ENCODE measurements at regions not wholly inside any gene's neighbourhood (a gene's known extent, or its start where the extent isn't known, plus 50 kb on each side); places are given as distances from the start of the nearest gene placed in this dataset.

- no peak overlapping the region for H3K4me3 ChIP-seq (ENCODE audit: extremely low read depth in 1 of 4, insufficient read depth in 2 of 4, low read depth in 3 of 4, low read length in 4 of 4)
- H3K36me3 ChIP-seq (ENCODE audit: control insufficient read depth in 2 of 4, insufficient read depth in 4 of 4, low read length in 3 of 4): no peaks in the 10 kb centered on the region
- no peak overlapping the region for H2AFZ ChIP-seq (ENCODE audit: low read length)
- no peak overlapping the region for H3K9ac ChIP-seq (replicated peaks in 1 of 4; ENCODE audit: extremely low read depth in 1 of 4, low read depth in 3 of 4, low read length in 3 of 4)
- CTCF ChIA-PET (ENCODE audit: partially characterized antibody): no interaction called here
- H3K9me3 ChIP-seq (ENCODE audit: insufficient read depth in 2 of 2, low read depth in 1 of 2, low read length in 1 of 2): no peaks in the 10 kb centered on the region
- H4K91ac ChIP-seq (replicated peaks; ENCODE audit: insufficient read length, low read length): no peak overlapping the region
- H3K56ac ChIP-seq (replicated peaks; ENCODE audit: insufficient read length, low read depth, low read length): no peak overlapping the region
- no peak overlapping the region for H2BK20ac ChIP-seq (ENCODE audit: low read length)
- no peaks in the 10 kb centered on the region for H3K79me1 ChIP-seq (ENCODE audit: low read depth, low read length)
- no peak overlapping the region for H2BK120ac ChIP-seq (replicated peaks; ENCODE audit: low read depth, low read length)
- DNase-seq (ENCODE audit: low read depth in 1 of 2, low spot score in 2 of 2): no peak
- H3K14ac ChIP-seq (ENCODE audit: insufficient read length): no peak overlapping the region
- H3K4me1 ChIP-seq (replicated peaks in 1 of 4; ENCODE audit: control insufficient read depth in 3 of 4, insufficient read depth in 4 of 4, low read length in 3 of 4): peaks cover 0 to 8% (median 4%) of the 10 kb centered on the region in 4 experiments; a peak in 6 of 7 replicates
- H4K5ac ChIP-seq (ENCODE audit: insufficient read length, low read depth, low read length): no peak overlapping the region
- no peaks in the 10 kb centered on the region for H3K79me2 ChIP-seq (ENCODE audit: control insufficient read depth in 1 of 2, insufficient read depth in 2 of 2, low read length in 2 of 2)
- H3K4ac ChIP-seq (replicated peaks; ENCODE audit: insufficient read length, low read depth, low read length): no peak overlapping the region
- H2BK5ac ChIP-seq (ENCODE audit: low read depth, low read length): no peak overlapping the region
- no peak overlapping the region for H3K23ac ChIP-seq (ENCODE audit: insufficient read length)
- H3K27me3 ChIP-seq (replicated peaks in 1 of 4; ENCODE audit: control insufficient read depth in 3 of 4, extremely low read depth in 1 of 4, insufficient read depth in 3 of 4, low read length in 3 of 4): no peaks in the 10 kb centered on the region
- H3K4me2 ChIP-seq (ENCODE audit: insufficient read depth in 1 of 2, low read depth in 2 of 2, low read length in 2 of 2): no peak overlapping the region
- POLR2A ChIA-PET (ENCODE audit: partially characterized antibody): no interaction called here
- no peaks in the 10 kb centered on the region for H3K23me2 ChIP-seq (ENCODE audit: low read depth, low read length)
- H2BK12ac ChIP-seq (ENCODE audit: low read depth, low read length): no peak overlapping the region
- no peak overlapping the region for H2BK15ac ChIP-seq (ENCODE audit: low read length)
- H4K8ac ChIP-seq (ENCODE audit: extremely low read depth, insufficient read depth, low read length): no peak overlapping the region
- FAIRE-seq: no peak
- no peaks in the 10 kb centered on the region for H4K20me1 ChIP-seq (replicated peaks in 1 of 2; ENCODE audit: control insufficient read depth in 1 of 2, insufficient read depth in 2 of 2, low read length in 2 of 2)
- H2AK5ac ChIP-seq (ENCODE audit: low read depth, low read length): no peak overlapping the region
- no peak overlapping the region for H3K18ac ChIP-seq (ENCODE audit: extremely low read depth, low read length)
- no peak overlapping the region for H3K27ac ChIP-seq (ENCODE audit: low read depth, low read length)
- TF ChIP-seq SAP30 (IDR thresholded peaks at IDR 0.05; ENCODE audit: insufficient read depth, insufficient replicate concordance, low read length) (no peak), ZNF274 (IDR thresholded peaks at IDR 0.05; ENCODE audit: borderline replicate concordance, extremely low read depth, low read length) (no peak), RAD21 (IDR thresholded peaks at IDR 0.05 in 1 of 2, conservative IDR thresholded peaks at IDR 0.05 in 1 of 2; ENCODE audit: low read depth in 2 of 2, low read length in 2 of 2) (no peak), RFX5 (IDR thresholded peaks at IDR 0.05; ENCODE audit: borderline replicate concordance, low read depth, low read length) (no peak), EGR1 (IDR thresholded peaks at IDR 0.05; ENCODE audit: borderline replicate concordance, low read depth, low read length) (no peak), CREB1 (IDR thresholded peaks at IDR 0.05) (no peak), JUND (IDR thresholded peaks at IDR 0.05; ENCODE audit: low read length) (no peak), BRCA1 (IDR thresholded peaks at IDR 0.05; ENCODE audit: low read depth, low read length) (no peak), TAF7 (optimal IDR thresholded peaks at IDR 0.05; ENCODE audit: borderline replicate concordance, low read depth, low read length) (no peak), POU5F1 (IDR thresholded peaks at IDR 0.05; ENCODE audit: low read depth, low read length) (no peak), CHD1 (IDR thresholded peaks at IDR 0.05; ENCODE audit: low read depth, low read length) (no peak), HDAC6 (IDR thresholded peaks at IDR 0.05; ENCODE audit: low read depth, low read length) (no peak), TEAD4 (IDR thresholded peaks at IDR 0.05; ENCODE audit: low read depth, low read length) (no peak), CTCF (IDR thresholded peaks at IDR 0.05; ENCODE audit: control extremely low read depth in 1 of 3, insufficient read depth in 1 of 3, low read depth in 1 of 3, low read length in 3 of 3) (no peak)
Measured at GRCh38 chr5:72637058-72637457, 129.8 kb upstream of the ZNF366 start.

Measured in H1 (cell line).